Liver (tissue), 8 donors: ENCODE measurements at regions not wholly inside any gene's neighbourhood (a gene's known extent, or its start where the extent isn't known, plus 50 kb on each side); places are given as distances from the start of the nearest gene placed in this dataset.

Source experiments
- DNase-seq: peaks from one replicate; pipeline ENCODE4 v3.0.0-alpha.2; 2017; ENCODE audit warnings: low spot score
- H3K27ac ChIP-seq, 2 donors: one replicate each; pipeline ENCODE4 v1.7.0; 2013; ENCODE audit warnings: inconsistent platforms in 2 of 2, low read length in 2 of 2, control low read depth in 1 of 2, low read depth in 1 of 2, mild to moderate bottlenecking in 1 of 2
- H3K27me3 ChIP-seq, 4 donors: one replicate each; pipeline versions ENCODE4 v1.6.1 to v1.7.0; 2013; ENCODE audit warnings: low read length in 3 of 4, inconsistent platforms in 1 of 4, mild to moderate bottlenecking in 1 of 4, moderate library complexity in 1 of 4; ENCODE audit not compliant: control insufficient read depth in 4 of 4, insufficient read depth in 4 of 4
- H3K36me3 ChIP-seq, 4 donors: one replicate each; pipeline versions ENCODE4 v1.6.1 to v1.7.0; 2013; ENCODE audit warnings: low read length in 3 of 4, mild to moderate bottlenecking in 3 of 4, low read depth in 1 of 4, moderate library complexity in 1 of 4; ENCODE audit not compliant: control insufficient read depth in 4 of 4, insufficient read depth in 3 of 4
- H3K4me1 ChIP-seq, 4 donors: one replicate each; pipeline versions ENCODE4 v1.6.1 to v1.7.0; 2013; ENCODE audit warnings: low read length in 3 of 4, mild to moderate bottlenecking in 3 of 4, moderate library complexity in 1 of 4; ENCODE audit not compliant: control insufficient read depth in 4 of 4, insufficient read depth in 4 of 4
- H3K4me3 ChIP-seq, 3 donors: one replicate each; pipeline versions ENCODE4 v1.6.1 to v1.7.0; 2013; ENCODE audit warnings: low read length in 3 of 3, control low read depth in 1 of 3, low read depth in 1 of 3, mild to moderate bottlenecking in 1 of 3
- H3K9ac ChIP-seq, 2 donors: one replicate each; pipeline ENCODE4 v1.7.0; 2013; ENCODE audit warnings: low read length in 2 of 2, mild to moderate bottlenecking in 2 of 2, moderate library complexity in 2 of 2, control low read depth in 1 of 2, low read depth in 1 of 2
- H3K9me3 ChIP-seq, 4 donors: one replicate each; pipeline versions ENCODE4 v1.6.1 to v1.7.0; 2013; ENCODE audit warnings: low read length in 3 of 4; ENCODE audit not compliant: control insufficient read depth in 4 of 4
- ATF3 ChIP-seq: IDR thresholded peaks from 2 replicates; pipeline ENCODE4 v1.6.1; 2016; ENCODE audit warnings: antibody characterized with exemption
- CTCF ChIP-seq: fragments of 150-350 bp; IDR thresholded peaks from 2 replicates; pipeline ENCODE4 v1.5.1; 2017; ENCODE audit warnings: improper control_type of control experiment, low read depth, low read length; ENCODE audit not compliant: missing input control
- EGR1 ChIP-seq, 2 donors: IDR thresholded peaks; 2 replicates each; pipeline ENCODE4 v1.6.1; 2016 to 2018; ENCODE audit warnings: antibody characterized with exemption in 2 of 2, low read depth in 2 of 2
- FOXA1 ChIP-seq: IDR thresholded peaks from 2 replicates; pipeline ENCODE4 v1.6.1; 2016; ENCODE audit warnings: antibody characterized with exemption
- FOXA2 ChIP-seq: IDR thresholded peaks from 2 replicates; pipeline ENCODE4 v1.6.1; 2016; ENCODE audit warnings: antibody characterized with exemption
- GABPA ChIP-seq, 2 donors: IDR thresholded peaks in 1 of 2; conservative IDR thresholded peaks in 1 of 2; 2 replicates each; pipeline ENCODE4 v1.6.1; 2016; ENCODE audit warnings: antibody characterized with exemption in 2 of 2, mild to moderate bottlenecking in 1 of 2, moderate library complexity in 1 of 2
- HNF4A ChIP-seq, 2 donors: conservative IDR thresholded peaks; 2 replicates each; pipeline ENCODE4 v1.6.1; 2016; ENCODE audit warnings: antibody characterized with exemption in 2 of 2, mild to moderate bottlenecking in 2 of 2
- HNF4G ChIP-seq: IDR thresholded peaks from 2 replicates; pipeline ENCODE4 v1.6.1; 2016; ENCODE audit warnings: antibody characterized with exemption
- JUND ChIP-seq, 2 donors: IDR thresholded peaks; 2 replicates each; pipeline ENCODE4 v1.6.1; 2016; ENCODE audit warnings: antibody characterized with exemption in 2 of 2
- NR2F2 ChIP-seq: IDR thresholded peaks from 2 replicates; pipeline ENCODE4 v1.6.1; 2016; ENCODE audit warnings: antibody characterized with exemption
- RAD21 ChIP-seq, 2 donors: IDR thresholded peaks; 2 replicates each; pipeline ENCODE4 v1.6.1; 2016; ENCODE audit warnings: antibody characterized with exemption in 2 of 2, mild to moderate bottlenecking in 2 of 2
- REST ChIP-seq: IDR thresholded peaks from 2 replicates; pipeline ENCODE4 v1.6.1; 2016; ENCODE audit warnings: antibody characterized with exemption, mild to moderate bottlenecking
- RXRA ChIP-seq, 2 donors: IDR thresholded peaks; 2 replicates each; pipeline ENCODE4 v1.6.1; 2017 to 2018; ENCODE audit warnings: antibody characterized with exemption in 2 of 2, mild to moderate bottlenecking in 1 of 2
- SP1 ChIP-seq: IDR thresholded peaks from 2 replicates; pipeline ENCODE4 v1.6.1; 2018; ENCODE audit warnings: antibody characterized with exemption, mild to moderate bottlenecking
- TAF1 ChIP-seq: conservative IDR thresholded peaks from 2 replicates; pipeline ENCODE4 v1.6.1; 2016; ENCODE audit warnings: antibody characterized with exemption, mild to moderate bottlenecking
- YY1 ChIP-seq: IDR thresholded peaks from 2 replicates; pipeline ENCODE4 v1.6.1; 2016; ENCODE audit warnings: antibody characterized with exemption, mild to moderate bottlenecking
- WGBS: extraction: QIAGEN DNeasy Blood & Tissue Kit; methylation state at CpG from one replicate; pipeline ENCODE4 v1.1.7; 2013; 5-methylcytosine and 5-hydroxymethylcytosine counted together
- TF ChIP-seq, protein P1 (sequence below): IDR thresholded peaks from 2 replicates; pipeline ENCODE4 v1.6.1; 2016; ENCODE audit warnings: antibody characterized with exemption
- TF ChIP-seq, protein P2 (sequence below): IDR thresholded peaks from 2 replicates; pipeline ENCODE4 v1.6.1; 2016; ENCODE audit warnings: antibody characterized with exemption
- donor health status: healthy.
- donor health status: healthy.
- donor health status: healthy.
- donor health status: healthy.
- donor health status: healthy.

GRCh38 chr9:99515093-99515492 is 293.0 kb downstream of the SEC61B start:
- Histone ChIP-seq H3K4me3 (no peak overlapping the region), H3K27me3 (no peaks in the 10 kb centered on the region), H3K9ac (no peak overlapping the region), H3K4me1 (peaks cover 0 to 9% (median 6%) of the 10 kb centered on the region in 4 donors), H3K9me3 (no peaks in the 10 kb centered on the region), H3K36me3 (no peaks in the 10 kb centered on the region), H3K27ac (no peak overlapping the region)
- no peak for TF ChIP-seq YY1
- no peak for TF ChIP-seq HNF4A (conservative IDR thresholded peaks at IDR 0.05)
- no peak for TF ChIP-seq GABPA (IDR thresholded peaks at IDR 0.05 in 1 of 2, conservative IDR thresholded peaks at IDR 0.05 in 1 of 2)
- TF ChIP-seq NR2F2, result no peak
- TF ChIP-seq FOXA2, result no peak
- TF ChIP-seq RAD21 (IDR thresholded peaks at IDR 0.05), result no peak
- no peak for TF ChIP-seq JUND (IDR thresholded peaks at IDR 0.05)
- TF ChIP-seq REST, result no peak
- no peak for TF ChIP-seq HNF4G
- no peak for TF ChIP-seq CTCF
- TF ChIP-seq RXRA (IDR thresholded peaks at IDR 0.05), result no peak
- TF ChIP-seq EGR1 (IDR thresholded peaks at IDR 0.05; ENCODE audit: low read depth in 2 of 2), result no peak
- TF ChIP-seq, protein P1, sequence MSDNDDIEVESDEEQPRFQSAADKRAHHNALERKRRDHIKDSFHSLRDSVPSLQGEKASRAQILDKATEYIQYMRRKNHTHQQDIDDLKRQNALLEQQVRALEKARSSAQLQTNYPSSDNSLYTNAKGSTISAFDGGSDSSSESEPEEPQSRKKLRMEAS, result no peak
- no peak for TF ChIP-seq TAF1
- no peak for TF ChIP-seq ATF3
- no peak for TF ChIP-seq FOXA1
- no peak for TF ChIP-seq SP1
- TF ChIP-seq, protein P2, sequence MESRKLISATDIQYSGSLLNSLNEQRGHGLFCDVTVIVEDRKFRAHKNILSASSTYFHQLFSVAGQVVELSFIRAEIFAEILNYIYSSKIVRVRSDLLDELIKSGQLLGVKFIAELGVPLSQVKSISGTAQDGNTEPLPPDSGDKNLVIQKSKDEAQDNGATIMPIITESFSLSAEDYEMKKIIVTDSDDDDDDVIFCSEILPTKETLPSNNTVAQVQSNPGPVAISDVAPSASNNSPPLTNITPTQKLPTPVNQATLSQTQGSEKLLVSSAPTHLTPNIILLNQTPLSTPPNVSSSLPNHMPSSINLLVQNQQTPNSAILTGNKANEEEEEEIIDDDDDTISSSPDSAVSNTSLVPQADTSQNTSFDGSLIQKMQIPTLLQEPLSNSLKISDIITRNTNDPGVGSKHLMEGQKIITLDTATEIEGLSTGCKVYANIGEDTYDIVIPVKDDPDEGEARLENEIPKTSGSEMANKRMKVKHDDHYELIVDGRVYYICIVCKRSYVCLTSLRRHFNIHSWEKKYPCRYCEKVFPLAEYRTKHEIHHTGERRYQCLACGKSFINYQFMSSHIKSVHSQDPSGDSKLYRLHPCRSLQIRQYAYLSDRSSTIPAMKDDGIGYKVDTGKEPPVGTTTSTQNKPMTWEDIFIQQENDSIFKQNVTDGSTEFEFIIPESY, result no peak
- no peak for DNase-seq
- WGBS, result 80% methylated on average over 1 of the region's 1 CpG
